NOMO-1 treated with dmso at 0.1 percent for 144 hours (cell line): ENCODE measurements at regions not wholly inside any gene's neighbourhood (a gene's known extent, or its start where the extent isn't known, plus 50 kb on each side); places are given as distances from the start of the nearest gene placed in this dataset.
"Not testable (repeated sequence)": the region's sequence is repeated elsewhere in the genome, so short reads cannot be mapped to it uniquely, and the experiment has no call there.

ENCODE experiments used
- DNase-seq: peaks from one replicate; lab custom pipeline; 2025; ENCODE audit not compliant: unreplicated experiment; lab: John Stamatoyannopoulos, UW

- no peak for DNase-seq
These were observed 83.2 kb upstream of the TBX18 start for GRCh38 chr6:84847390-84848160.

- no peak for DNase-seq
These were observed 78.2 kb upstream of the TBX18 start for GRCh38 chr6:84842525-84843166.

- DNase-seq: not testable (repeated sequence)
These were observed 72.9 kb upstream of the TBX18 start for GRCh38 chr6:84837068-84837866.

GRCh38 chr6:84836366-84836765, 72.0 kb upstream of the TBX18 start:
- no peak for DNase-seq

GRCh38 chr6:84835340-84835739, 70.9 kb upstream of the TBX18 start:
- no peak for DNase-seq

GRCh38 chr6:84831924-84832323, 67.5 kb upstream of the TBX18 start:
- DNase-seq: not testable (repeated sequence)

GRCh38 chr6:84825461-84825860, 61.1 kb upstream of the TBX18 start:
- no peak for DNase-seq

GRCh38 chr6:84821314-84821713, 56.9 kb upstream of the TBX18 start:
- DNase-seq: not testable (repeated sequence)

GRCh38 chr6:84816741-84817140, 52.3 kb upstream of the TBX18 start:
- DNase-seq: no peak

- no peak for DNase-seq
These were observed 51.7 kb upstream of the TBX18 start for GRCh38 chr6:84815896-84816735.
